NT2/D1 (cell line): ENCODE measurements at regions not wholly inside any gene's neighbourhood (a gene's known extent, or its start where the extent isn't known, plus 50 kb on each side); places are given as distances from the start of the nearest gene placed in this dataset.
A peak's percentile ranks its signal among the peaks of the same experiment; 100 is the strongest.
"Not testable (repeated sequence)": the region's sequence is repeated elsewhere in the genome, so short reads cannot be mapped to it uniquely, and the experiment has no call there.

ENCODE experiments used
- DNase-seq: peaks from one replicate; pipeline ENCODE4 v3.0.0-alpha.2; 2011; ENCODE audit warnings: low read depth, low spot score
- H3K27me3 ChIP-seq: 2 replicates; pipeline ENCODE4 v1.6.0; 2011; ENCODE audit warnings: mild to moderate bottlenecking; ENCODE audit not compliant: insufficient read length, insufficient read depth
- H3K36me3 ChIP-seq: 2 replicates; pipeline ENCODE4 v1.6.1; 2011; ENCODE audit warnings: mild to moderate bottlenecking, low read length, mixed read lengths; ENCODE audit not compliant: insufficient read depth, insufficient read length
- H3K4me1 ChIP-seq: 2 replicates; pipeline ENCODE4 v1.5.1; 2011; ENCODE audit not compliant: insufficient read depth, insufficient read length
- H3K4me3 ChIP-seq: 2 replicates; pipeline ENCODE4 v1.5.1; 2011; ENCODE audit warnings: low read depth; ENCODE audit not compliant: insufficient read length
- H3K9ac ChIP-seq: 2 replicates; pipeline ENCODE4 v1.6.0; 2011; ENCODE audit warnings: low read depth; ENCODE audit not compliant: insufficient read length
- H3K9me3 ChIP-seq: 2 replicates; pipeline ENCODE4 v1.5.1; 2011; ENCODE audit warnings: mild to moderate bottlenecking, low read length; ENCODE audit not compliant: insufficient read depth
- SUZ12 ChIP-seq: IDR thresholded peaks from 2 replicates; pipeline ENCODE4 v1.6.1; 2011; ENCODE audit not compliant: insufficient read length, insufficient read depth; ENCODE audit errors: extremely low read depth
- YY1 ChIP-seq: IDR thresholded peaks from 2 replicates; pipeline ENCODE4 v1.6.1; 2011; ENCODE audit not compliant: insufficient read length, insufficient read depth
- ZNF274 ChIP-seq: IDR thresholded peaks from 2 replicates; pipeline ENCODE4 v1.6.1; 2011; ENCODE audit warnings: mild to moderate bottlenecking, low read depth, low read length

DNA sequence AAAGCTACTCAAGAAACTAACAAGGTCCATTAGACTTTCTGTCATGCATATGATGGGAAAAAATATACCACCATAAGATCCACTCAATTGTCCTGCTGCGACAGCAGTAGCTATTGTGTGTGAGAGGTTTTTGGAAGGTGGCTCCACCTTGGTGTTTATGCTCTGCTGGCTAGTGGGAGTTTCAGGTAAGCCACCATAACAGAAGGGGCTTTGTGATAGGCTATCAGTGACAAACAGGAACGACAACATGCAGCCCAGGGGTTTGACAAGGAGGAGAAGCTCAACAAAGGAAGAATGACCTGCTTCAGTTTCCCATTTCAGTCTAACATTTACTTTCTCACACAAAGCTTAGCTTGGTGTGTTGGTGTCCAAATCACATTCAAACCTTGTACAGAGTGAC is 182.6 kb downstream of the ATOH1 start:
- no peaks in the 10 kb centered on the region for H3K27me3 ChIP-seq
- no peak overlapping the region for H3K9ac ChIP-seq
- no peak for DNase-seq
- H3K4me1 ChIP-seq, result no peaks in the 10 kb centered on the region
- H3K9me3 ChIP-seq, result no peaks in the 10 kb centered on the region
- TF ChIP-seq YY1 (no peak), ZNF274 (no peak), SUZ12 (no peak)
- no peaks in the 10 kb centered on the region for H3K36me3 ChIP-seq
- no peak overlapping the region for H3K4me3 ChIP-seq

DNA sequence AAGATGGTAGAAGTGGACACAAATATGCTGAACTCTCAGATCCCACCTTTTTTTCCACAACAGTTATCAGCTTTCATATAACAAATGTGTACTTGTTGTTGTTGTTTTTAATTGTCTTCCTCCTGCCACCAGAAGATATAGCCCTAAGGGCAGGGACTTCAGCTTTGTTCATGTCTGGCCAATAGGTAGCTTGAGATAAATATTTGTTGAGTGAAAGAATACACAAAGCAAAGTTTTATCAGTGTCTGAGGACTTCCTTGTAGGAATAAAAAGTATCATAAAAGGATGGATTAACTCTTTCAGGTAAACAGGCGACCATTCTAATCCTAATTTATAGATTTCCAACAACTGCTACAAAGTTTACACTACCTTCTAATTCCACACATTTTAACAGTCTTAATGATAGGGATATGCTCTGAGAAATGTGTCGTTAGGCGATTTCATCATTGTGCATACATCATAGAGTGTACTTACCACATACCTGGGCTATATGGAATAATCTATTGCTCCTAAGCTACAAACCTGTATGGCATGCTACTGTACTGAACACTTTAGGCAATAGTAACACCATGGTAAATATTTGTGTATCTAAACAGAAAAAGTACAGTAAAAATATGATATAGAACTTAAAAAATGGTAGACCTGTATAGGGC is 186.1 kb downstream of the ATOH1 start:
- no peak overlapping the region for H3K4me3 ChIP-seq
- TF ChIP-seq ZNF274, result no peak
- H3K9ac ChIP-seq, result no peak overlapping the region
- no peaks in the 10 kb centered on the region for H3K27me3 ChIP-seq
- H3K9me3 ChIP-seq, result no peaks in the 10 kb centered on the region
- H3K36me3 ChIP-seq, result no peaks in the 10 kb centered on the region
- no peaks in the 10 kb centered on the region for H3K4me1 ChIP-seq
- no peak for DNase-seq

DNA sequence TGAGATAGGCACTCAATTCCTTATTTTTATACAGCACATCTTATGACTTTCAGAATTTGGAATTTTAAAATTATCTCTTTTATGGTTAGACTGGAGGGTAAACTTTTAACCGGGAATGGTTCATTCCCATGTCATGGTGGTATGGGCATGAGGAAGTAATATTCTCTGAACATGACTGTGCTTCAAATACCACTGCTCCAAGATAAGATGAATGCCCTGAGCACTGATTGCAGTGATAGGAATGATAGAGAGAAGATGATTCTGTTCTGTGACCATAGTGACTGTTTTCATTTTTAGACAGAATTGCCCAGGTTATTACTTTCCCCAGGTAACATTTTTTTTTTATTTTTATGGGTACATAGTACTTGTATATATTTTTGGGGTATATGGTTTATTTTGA is 187.4 kb downstream of the ATOH1 start:
- Histone ChIP-seq H3K36me3 (no peaks in the 10 kb centered on the region), H3K4me1 (no peaks in the 10 kb centered on the region), H3K27me3 (no peaks in the 10 kb centered on the region), H3K4me3 (no peak overlapping the region), H3K9me3 (no peaks in the 10 kb centered on the region), H3K9ac (no peak overlapping the region)
- DNase-seq, result no peak
- TF ChIP-seq ZNF274 (no peak), YY1 (no peak), SUZ12 (no peak)

DNA sequence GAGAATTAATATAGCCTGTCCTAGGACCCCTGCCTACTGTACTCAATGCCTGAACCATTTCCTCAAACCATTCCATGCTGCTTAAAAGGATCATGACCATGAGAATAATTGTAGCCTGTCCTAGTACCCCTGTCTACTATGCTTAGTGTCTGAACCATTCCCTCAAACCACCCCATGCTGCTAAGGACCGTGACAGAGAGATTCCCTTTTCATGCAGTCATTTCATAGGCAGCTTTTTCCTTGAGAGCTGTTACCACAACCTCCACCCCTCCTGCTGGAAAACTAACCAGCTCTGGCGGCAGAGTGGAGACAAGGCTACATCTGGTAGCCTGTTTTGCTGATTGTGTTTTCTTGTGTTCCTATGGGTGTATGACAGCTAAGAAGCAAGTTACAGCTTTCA is 174.9 kb upstream of the SMARCAD1 start:
- peak; percentile 0 for DNase-seq
- H3K27me3 ChIP-seq, result no peaks in the 10 kb centered on the region
- H3K9ac ChIP-seq, result no peak overlapping the region
- no peaks in the 10 kb centered on the region for H3K4me1 ChIP-seq
- H3K36me3 ChIP-seq, result no peaks in the 10 kb centered on the region
- no peak overlapping the region for H3K4me3 ChIP-seq
- H3K9me3 ChIP-seq, result no peaks in the 10 kb centered on the region
- no peak for TF ChIP-seq YY1

DNA sequence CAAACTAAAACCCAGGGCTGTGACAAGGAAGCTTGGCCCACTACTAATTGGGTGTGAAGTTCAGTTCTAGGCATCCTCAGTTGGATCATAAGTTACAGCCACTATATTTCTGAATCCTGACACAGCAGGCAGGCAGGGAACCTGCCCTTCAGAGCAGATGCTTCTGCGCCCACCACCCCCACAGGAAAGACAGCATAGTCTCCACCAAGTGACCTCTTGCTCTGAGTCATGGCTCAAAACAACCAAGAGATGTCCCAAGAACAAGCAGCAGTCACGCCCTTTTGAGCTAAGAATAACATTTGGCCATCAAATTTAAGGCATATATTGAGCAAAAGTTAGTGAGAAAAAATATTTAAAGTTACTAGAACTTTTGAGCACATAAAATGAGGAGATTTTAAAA is 170.7 kb upstream of the SMARCAD1 start:
- H3K4me3 ChIP-seq, result no peak overlapping the region
- H3K27me3 ChIP-seq, result no peaks in the 10 kb centered on the region
- DNase-seq, result no peak
- H3K9me3 ChIP-seq, result no peaks in the 10 kb centered on the region
- H3K4me1 ChIP-seq, result no peaks in the 10 kb centered on the region
- no peaks in the 10 kb centered on the region for H3K36me3 ChIP-seq
- TF ChIP-seq ZNF274, result no peak
- no peak for TF ChIP-seq SUZ12
- no peak for TF ChIP-seq YY1
- no peak overlapping the region for H3K9ac ChIP-seq

DNA sequence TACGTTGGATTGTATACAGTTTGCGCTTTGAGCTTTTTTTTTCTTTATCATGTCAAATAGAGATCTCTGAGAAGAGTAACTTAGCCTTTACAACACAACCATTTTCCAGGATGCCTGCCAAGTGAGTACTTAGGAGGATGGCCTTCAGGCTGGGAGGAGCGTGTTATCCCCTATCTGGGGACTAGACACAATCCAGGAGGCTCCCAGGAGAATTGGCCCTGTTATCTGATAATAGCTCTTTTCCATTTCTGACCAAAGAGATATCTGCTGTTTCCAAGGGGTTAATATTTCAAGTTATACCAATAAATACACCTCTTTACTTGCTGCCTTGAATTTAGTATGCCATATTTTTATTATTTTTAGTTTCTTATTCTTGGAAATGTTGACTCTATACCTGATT is 169.5 kb upstream of the SMARCAD1 start:
- Histone ChIP-seq H3K4me3 (no peak overlapping the region), H3K4me1 (no peaks in the 10 kb centered on the region), H3K9me3 (no peaks in the 10 kb centered on the region), H3K27me3 (no peaks in the 10 kb centered on the region), H3K9ac (no peak overlapping the region), H3K36me3 (no peaks in the 10 kb centered on the region)
- no peak for TF ChIP-seq ZNF274
- no peak for TF ChIP-seq SUZ12
- TF ChIP-seq YY1, result no peak
- no peak for DNase-seq

DNA sequence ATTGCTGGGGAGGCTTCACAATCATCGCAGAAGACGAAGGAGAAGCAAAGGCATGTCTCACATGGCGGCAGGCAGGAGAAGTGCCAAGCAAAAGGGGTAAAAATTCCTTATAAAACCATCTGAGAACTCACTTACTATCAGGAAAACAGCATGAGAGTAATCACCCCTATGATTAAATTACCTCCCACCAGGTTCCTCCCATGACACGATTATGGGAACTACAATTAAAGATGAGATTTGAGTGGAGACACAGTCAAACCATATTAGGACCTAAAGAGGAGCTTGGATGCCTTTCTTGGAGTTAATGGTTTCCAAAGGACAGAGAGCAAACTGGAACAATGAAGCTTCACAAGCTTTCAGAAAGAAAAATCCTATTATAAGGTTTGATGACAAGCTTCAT is 168.4 kb upstream of the SMARCAD1 start:
- no peak overlapping the region for H3K4me3 ChIP-seq
- H3K9me3 ChIP-seq, result peaks cover under 1% of the 10 kb centered on the region; the same call in 1 of the 2 replicates
- DNase-seq, result no peak
- TF ChIP-seq YY1 (no peak), ZNF274 (no peak), SUZ12 (no peak)
- H3K27me3 ChIP-seq, result no peaks in the 10 kb centered on the region
- no peak overlapping the region for H3K9ac ChIP-seq
- no peaks in the 10 kb centered on the region for H3K36me3 ChIP-seq
- H3K4me1 ChIP-seq, result no peaks in the 10 kb centered on the region

DNA sequence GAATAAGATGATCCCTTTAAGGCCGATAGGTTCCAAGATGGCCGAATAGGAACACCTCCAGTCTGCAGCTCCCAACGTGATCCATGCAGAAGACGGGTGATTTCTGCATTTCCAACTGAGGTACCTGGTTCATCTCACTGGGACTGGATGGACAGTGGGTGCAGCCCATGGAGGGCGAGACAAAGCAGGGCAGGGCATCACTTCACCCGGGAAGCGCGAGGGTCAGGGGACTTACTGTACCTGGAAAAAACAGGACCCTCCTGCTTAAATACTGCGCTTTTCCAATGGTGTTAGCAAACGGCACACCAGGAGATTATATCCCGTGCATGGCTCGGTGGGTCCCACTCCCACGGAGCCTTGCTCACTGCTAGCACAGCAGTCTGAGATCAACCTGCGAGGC is 163.2 kb upstream of the SMARCAD1 start:
- not testable (repeated sequence) for H3K36me3 ChIP-seq, H3K4me3 ChIP-seq, H3K9ac ChIP-seq, H3K27me3 ChIP-seq, H3K9me3 ChIP-seq, H3K4me1 ChIP-seq, DNase-seq
